ENCODE measurements at regions not wholly inside any gene's neighbourhood (a gene's known extent, or its start where the extent isn't known, plus 50 kb on each side); places are given as distances from the start of the nearest gene placed in this dataset.
"Not testable (repeated sequence)": the region's sequence is repeated elsewhere in the genome, so short reads cannot be mapped to it uniquely, and the experiment has no call there.

GRCh38 chr2:88365408-88365807, 87.1 kb downstream of the FOXI3 start:
- TF ChIP-seq CTCF (conservative IDR thresholded peaks at IDR 0.05; ENCODE audit: low read length); EZH2phosphoT487 (IDR thresholded peaks at IDR 0.05; ENCODE audit: borderline replicate concordance): not testable (repeated sequence)
